Nephron (organoid): ENCODE measurements at regions not wholly inside any gene's neighbourhood (a gene's known extent, or its start where the extent isn't known, plus 50 kb on each side); places are given as distances from the start of the nearest gene placed in this dataset.
"Not testable (repeated sequence)": the region's sequence is repeated elsewhere in the genome, so short reads cannot be mapped to it uniquely, and the experiment has no call there.

Experiments
- H3K27ac Mint-ChIP-seq, 3 experiments: 2 replicates each; pipeline ENCODE4 v1.8.0; 2020; ENCODE audit warnings: mixed read lengths in 3 of 3, mild to moderate bottlenecking in 2 of 3, moderate library complexity in 1 of 3
- H3K27me3 Mint-ChIP-seq: 2 replicates; pipeline ENCODE4 v1.8.0; 2021; ENCODE audit warnings: low read depth, mild to moderate bottlenecking, moderate library complexity, mixed read lengths
- H3K36me3 Mint-ChIP-seq: 2 replicates; pipeline ENCODE4 v1.8.0; 2020; ENCODE audit warnings: low read depth, mixed read lengths
- H3K4me1 Mint-ChIP-seq: 2 replicates; pipeline ENCODE4 v1.8.0; 2020; ENCODE audit warnings: mixed read lengths
- H3K4me3 Mint-ChIP-seq, 3 experiments: 2 replicates each; pipeline ENCODE4 v1.8.0; 2020; ENCODE audit warnings: mild to moderate bottlenecking in 3 of 3, mixed read lengths in 3 of 3, moderate library complexity in 2 of 3
- H3K9me3 Mint-ChIP-seq: 2 replicates; pipeline ENCODE4 v1.8.0; 2020; ENCODE audit warnings: mixed read lengths
- TF ChIP-seq, protein P1 (sequence below), 3 experiments: fragments of 200-600 bp; sonication (generic); IDR thresholded peaks; one replicate each; pipeline ENCODE4 v1.5.0; 2021; ENCODE audit warnings: antibody characterized with exemption in 3 of 3; ENCODE audit not compliant: unreplicated experiment in 3 of 3

DNA sequence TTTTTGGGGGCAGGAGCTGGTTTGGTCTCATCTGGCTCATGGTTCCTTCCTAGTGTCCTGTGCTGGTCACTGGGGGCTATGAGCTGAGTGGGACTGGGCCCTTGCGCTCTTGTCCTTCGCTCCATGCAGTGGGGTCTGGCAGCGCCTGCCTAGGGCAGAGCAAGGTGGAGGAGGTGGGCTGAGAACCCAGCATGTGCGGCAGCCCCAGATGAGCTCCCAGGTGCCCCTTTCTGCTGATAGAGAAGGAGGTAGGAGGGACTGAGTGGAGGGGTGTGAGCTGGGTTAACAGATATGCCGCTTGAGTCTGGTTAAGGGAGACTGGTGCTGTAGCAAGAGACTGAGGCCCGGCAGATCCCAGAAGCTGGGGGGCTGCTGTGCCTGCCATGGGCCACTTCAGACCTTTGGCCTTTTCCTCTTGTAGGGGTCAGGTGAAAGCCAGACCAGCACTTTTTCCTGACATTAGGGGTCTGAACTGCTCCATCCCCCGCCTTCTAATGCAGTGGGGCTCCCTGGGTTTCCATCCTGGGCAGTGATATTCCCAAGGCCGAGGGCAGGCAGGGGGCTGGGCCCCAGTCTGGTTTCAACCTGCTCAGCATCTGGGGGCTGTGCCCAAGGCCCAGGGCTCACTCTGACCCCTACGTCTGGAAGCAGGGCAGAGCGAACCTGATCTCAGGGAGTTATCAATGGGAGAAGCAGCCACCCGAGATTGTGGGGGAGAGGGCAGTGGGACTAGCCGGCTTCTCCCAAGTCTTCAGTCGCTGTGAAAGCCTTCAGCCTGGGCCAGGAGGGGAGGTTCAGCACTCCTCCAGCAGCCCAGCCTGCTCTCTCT is 62.9 kb upstream of the PRR23C start:
- Mint-ChIP-seq H3K9me3 (no peaks in the 10 kb centered on the region), H3K4me1 (no peaks in the 10 kb centered on the region), H3K27ac (no peak overlapping the region), H3K4me3 (no peak overlapping the region), H3K27me3 (peaks cover 42% of the 10 kb centered on the region), H3K36me3 (no peaks in the 10 kb centered on the region)
- TF ChIP-seq, protein P1, sequence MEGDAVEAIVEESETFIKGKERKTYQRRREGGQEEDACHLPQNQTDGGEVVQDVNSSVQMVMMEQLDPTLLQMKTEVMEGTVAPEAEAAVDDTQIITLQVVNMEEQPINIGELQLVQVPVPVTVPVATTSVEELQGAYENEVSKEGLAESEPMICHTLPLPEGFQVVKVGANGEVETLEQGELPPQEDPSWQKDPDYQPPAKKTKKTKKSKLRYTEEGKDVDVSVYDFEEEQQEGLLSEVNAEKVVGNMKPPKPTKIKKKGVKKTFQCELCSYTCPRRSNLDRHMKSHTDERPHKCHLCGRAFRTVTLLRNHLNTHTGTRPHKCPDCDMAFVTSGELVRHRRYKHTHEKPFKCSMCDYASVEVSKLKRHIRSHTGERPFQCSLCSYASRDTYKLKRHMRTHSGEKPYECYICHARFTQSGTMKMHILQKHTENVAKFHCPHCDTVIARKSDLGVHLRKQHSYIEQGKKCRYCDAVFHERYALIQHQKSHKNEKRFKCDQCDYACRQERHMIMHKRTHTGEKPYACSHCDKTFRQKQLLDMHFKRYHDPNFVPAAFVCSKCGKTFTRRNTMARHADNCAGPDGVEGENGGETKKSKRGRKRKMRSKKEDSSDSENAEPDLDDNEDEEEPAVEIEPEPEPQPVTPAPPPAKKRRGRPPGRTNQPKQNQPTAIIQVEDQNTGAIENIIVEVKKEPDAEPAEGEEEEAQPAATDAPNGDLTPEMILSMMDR (IDR thresholded peaks at IDR 0.05; ENCODE audit: unreplicated experiment in 3 of 3), result no peak

- H3K9me3 Mint-ChIP-seq, result no peaks in the 10 kb centered on the region
- H3K27me3 Mint-ChIP-seq, result peaks cover 47% of the 10 kb centered on the region
- H3K4me3 Mint-ChIP-seq, result no peak overlapping the region
- H3K4me1 Mint-ChIP-seq, result no peaks in the 10 kb centered on the region
- TF ChIP-seq, protein P1 (IDR thresholded peaks at IDR 0.05; ENCODE audit: unreplicated experiment in 3 of 3), result no peak
- H3K27ac Mint-ChIP-seq, result no peak overlapping the region
- H3K36me3 Mint-ChIP-seq, result no peaks in the 10 kb centered on the region
Measured at GRCh38 chr3:139108253-139108969, 63.7 kb upstream of the PRR23C start.

DNA sequence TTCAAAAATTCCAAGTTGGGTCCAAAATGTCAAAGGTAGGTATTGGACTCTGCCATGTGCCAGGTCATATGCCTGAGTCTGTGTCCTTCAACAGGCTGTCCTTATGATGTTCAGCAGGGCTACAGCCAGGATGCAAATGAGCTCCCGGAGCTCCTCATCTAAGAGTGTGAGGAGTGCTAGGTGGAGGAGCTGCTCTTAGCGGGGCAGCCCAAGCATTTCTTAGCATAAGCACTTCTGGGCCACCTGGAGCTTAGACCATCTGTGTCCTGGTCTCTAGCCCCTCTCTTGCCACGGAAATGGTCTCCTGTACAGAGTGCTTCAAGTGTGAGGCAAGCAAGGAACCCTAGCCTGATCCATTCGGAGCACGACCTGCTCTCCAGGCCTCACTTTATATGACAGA is 64.6 kb upstream of the PRR23C start:
- H3K36me3 Mint-ChIP-seq, result no peaks in the 10 kb centered on the region
- H3K9me3 Mint-ChIP-seq, result no peaks in the 10 kb centered on the region
- H3K27ac Mint-ChIP-seq, result no peak overlapping the region
- TF ChIP-seq, protein P1 (IDR thresholded peaks at IDR 0.05; ENCODE audit: unreplicated experiment in 3 of 3), result no peak
- no peak overlapping the region for H3K4me3 Mint-ChIP-seq
- peaks cover 54% of the 10 kb centered on the region for H3K27me3 Mint-ChIP-seq
- H3K4me1 Mint-ChIP-seq, result no peaks in the 10 kb centered on the region

GRCh38 chr3:139110072-139110830 is 65.6 kb upstream of the PRR23C start:
- Mint-ChIP-seq H3K27me3 (peaks cover 54% of the 10 kb centered on the region), H3K4me1 (no peaks in the 10 kb centered on the region), H3K27ac (no peak overlapping the region), H3K36me3 (no peaks in the 10 kb centered on the region), H3K9me3 (no peaks in the 10 kb centered on the region), H3K4me3 (no peak overlapping the region)
- TF ChIP-seq, protein P1 (IDR thresholded peaks at IDR 0.05; ENCODE audit: unreplicated experiment in 3 of 3), result no peak

DNA sequence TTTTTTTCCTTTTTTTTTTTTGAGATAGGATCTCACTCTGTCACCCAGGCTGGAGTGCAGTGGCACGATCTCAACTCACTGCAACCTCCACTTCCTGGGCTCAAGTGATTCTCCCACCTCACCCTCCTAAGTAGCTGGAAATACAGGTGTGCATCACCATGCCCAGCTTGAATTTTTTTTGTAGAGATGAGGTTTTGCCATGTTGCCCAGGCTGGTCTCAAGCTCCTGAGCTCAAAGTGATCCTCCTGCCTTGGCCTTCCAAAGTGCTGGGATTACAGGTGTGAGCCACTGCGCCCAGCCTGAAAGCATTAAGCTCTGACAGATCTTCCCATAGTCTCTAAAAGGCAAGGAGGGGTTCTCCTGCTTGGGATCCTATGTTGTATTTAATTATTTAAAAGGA is 66.2 kb upstream of the PRR23C start:
- H3K4me3 Mint-ChIP-seq, H3K27ac Mint-ChIP-seq, H3K36me3 Mint-ChIP-seq, H3K9me3 Mint-ChIP-seq, H3K4me1 Mint-ChIP-seq: not testable (repeated sequence)
- H3K27me3 Mint-ChIP-seq, result peaks cover 54% of the 10 kb centered on the region
